Activated T-helper 17 cell treated with anti-CD3 and anti-CD28 coated beads, Interleukin-2, amount 50 U/mL, for 72 hours (primary cell): ENCODE measurements at regions not wholly inside any gene's neighbourhood (a gene's known extent, or its start where the extent isn't known, plus 50 kb on each side); places are given as distances from the start of the nearest gene placed in this dataset.

Source experiments
- ATAC-seq: fragments of 150-1000 bp; cut with Tn5 transposase; replicated peaks from 2 replicates; pipeline ENCODE4 v1.10.0; 2021; ENCODE audit warnings: mild to moderate bottlenecking, moderate library complexity
- H3K27ac Mint-ChIP-seq: one replicate; pipeline ENCODE4 v1.8.0; 2022; ENCODE audit warnings: mixed read lengths
- H3K27me3 Mint-ChIP-seq: one replicate; pipeline ENCODE4 v1.8.0; 2022; ENCODE audit warnings: mixed read lengths
- H3K36me3 Mint-ChIP-seq: one replicate; pipeline ENCODE4 v1.8.0; 2022; ENCODE audit warnings: low read depth, mild to moderate bottlenecking, mixed read lengths
- H3K4me1 Mint-ChIP-seq: one replicate; pipeline ENCODE4 v1.8.0; 2022; ENCODE audit warnings: mixed read lengths
- H3K4me3 Mint-ChIP-seq: one replicate; pipeline ENCODE4 v1.8.0; 2022; ENCODE audit warnings: mild to moderate bottlenecking, mixed read lengths
- H3K9me3 Mint-ChIP-seq: one replicate; pipeline ENCODE4 v1.8.0; 2022; ENCODE audit warnings: mixed read lengths

- no peaks in the 10 kb centered on the region for H3K27me3 Mint-ChIP-seq
These were observed 620.5 kb downstream of the TLR4 start for GRCh38 chr9:118324706-118325105.

DNA sequence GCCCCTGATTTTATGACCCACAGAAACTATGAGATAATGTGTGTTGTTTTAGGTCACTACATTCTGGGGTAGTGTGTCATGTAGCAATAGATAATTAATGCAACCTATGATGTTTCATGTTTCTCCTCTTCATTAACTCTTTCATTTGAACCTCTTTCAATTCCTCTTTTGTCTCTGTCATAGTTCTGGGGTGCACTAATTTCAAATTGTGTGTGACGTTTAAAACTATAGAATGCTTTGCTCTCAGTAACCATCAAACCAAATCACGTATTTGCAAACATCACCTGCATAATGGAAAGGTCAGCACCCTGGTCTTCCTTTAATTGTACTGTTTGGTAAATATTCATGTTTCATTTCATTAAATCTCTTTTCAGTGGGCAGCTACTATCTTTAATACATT is 621.6 kb downstream of the TLR4 start:
- Mint-ChIP-seq H3K9me3 (peaks cover 3% of the 10 kb centered on the region), H3K27me3 (no peaks in the 10 kb centered on the region), H3K27ac (no peak overlapping the region), H3K4me3 (no peak overlapping the region), H3K4me1 (no peaks in the 10 kb centered on the region), H3K36me3 (no peaks in the 10 kb centered on the region)
- no peak for ATAC-seq

More at GRCh38 chr9:118324706-118325105, 620.5 kb downstream of the TLR4 start:
- Mint-ChIP-seq H3K4me3 (no peak overlapping the region), H3K36me3 (no peaks in the 10 kb centered on the region), H3K4me1 (no peaks in the 10 kb centered on the region), H3K9me3 (peaks cover 3% of the 10 kb centered on the region), H3K27ac (no peak overlapping the region)
- no peak for ATAC-seq

GRCh38 chr9:118326326-118326725 is 622.1 kb downstream of the TLR4 start:
- H3K27me3 Mint-ChIP-seq, result no peaks in the 10 kb centered on the region
- no peak overlapping the region for H3K4me3 Mint-ChIP-seq

DNA sequence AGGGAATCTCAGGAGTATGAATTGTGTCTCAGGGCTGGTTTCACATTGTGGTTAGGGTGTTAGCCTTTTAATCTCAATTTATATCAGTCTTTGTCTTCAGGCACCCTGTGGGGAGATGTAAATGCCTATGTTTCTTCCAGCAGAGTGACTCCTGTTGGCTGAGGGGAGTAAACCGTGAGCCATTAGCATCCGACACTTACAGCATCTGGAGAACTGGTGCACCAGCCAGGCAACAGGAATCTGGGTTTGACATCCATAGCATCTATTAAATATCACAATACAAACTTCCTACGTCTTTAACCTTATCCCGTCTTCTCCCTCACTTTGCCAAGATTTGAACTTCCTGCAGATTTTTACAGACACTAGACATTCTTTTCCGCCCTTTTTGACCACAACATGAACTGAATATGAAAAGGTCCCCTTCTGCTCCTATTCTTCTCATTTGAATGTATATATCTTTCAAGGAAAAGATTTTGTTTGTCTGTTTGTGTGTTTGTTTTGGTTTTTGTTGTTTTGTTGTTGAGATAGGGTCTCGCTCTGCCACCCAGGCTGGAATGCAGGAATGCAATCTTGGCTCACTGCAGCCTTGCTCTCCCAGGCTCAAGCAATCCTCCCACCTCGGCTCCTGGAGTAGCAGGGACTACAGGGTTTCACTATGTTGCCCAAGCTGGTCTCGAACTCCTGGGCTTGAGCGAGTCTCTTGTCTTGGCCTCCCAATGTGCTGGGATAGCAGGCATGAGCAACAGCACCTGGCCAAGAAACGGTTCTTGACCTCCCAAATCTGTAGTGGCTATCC is 626.2 kb downstream of the TLR4 start:
- Mint-ChIP-seq H3K4me1 (no peaks in the 10 kb centered on the region), H3K27ac (no peak overlapping the region), H3K4me3 (no peak overlapping the region), H3K9me3 (peaks cover 3% of the 10 kb centered on the region), H3K36me3 (no peaks in the 10 kb centered on the region), H3K27me3 (peaks cover 5% of the 10 kb centered on the region)
- ATAC-seq, result no peak

More at GRCh38 chr9:118326326-118326725, 622.1 kb downstream of the TLR4 start:
- Mint-ChIP-seq H3K27ac (no peak overlapping the region), H3K9me3 (peaks cover 3% of the 10 kb centered on the region), H3K36me3 (no peaks in the 10 kb centered on the region), H3K4me1 (no peaks in the 10 kb centered on the region)
- ATAC-seq, result no peak

- H3K4me3 Mint-ChIP-seq, result no peak overlapping the region
- no peak for ATAC-seq
- H3K4me1 Mint-ChIP-seq, result no peaks in the 10 kb centered on the region
- H3K9me3 Mint-ChIP-seq, result no peaks in the 10 kb centered on the region
- H3K36me3 Mint-ChIP-seq, result no peaks in the 10 kb centered on the region
- no peak overlapping the region for H3K27ac Mint-ChIP-seq
- H3K27me3 Mint-ChIP-seq, result peaks cover 5% of the 10 kb centered on the region
These were observed 627.4 kb downstream of the TLR4 start for GRCh38 chr9:118331622-118332045.

DNA sequence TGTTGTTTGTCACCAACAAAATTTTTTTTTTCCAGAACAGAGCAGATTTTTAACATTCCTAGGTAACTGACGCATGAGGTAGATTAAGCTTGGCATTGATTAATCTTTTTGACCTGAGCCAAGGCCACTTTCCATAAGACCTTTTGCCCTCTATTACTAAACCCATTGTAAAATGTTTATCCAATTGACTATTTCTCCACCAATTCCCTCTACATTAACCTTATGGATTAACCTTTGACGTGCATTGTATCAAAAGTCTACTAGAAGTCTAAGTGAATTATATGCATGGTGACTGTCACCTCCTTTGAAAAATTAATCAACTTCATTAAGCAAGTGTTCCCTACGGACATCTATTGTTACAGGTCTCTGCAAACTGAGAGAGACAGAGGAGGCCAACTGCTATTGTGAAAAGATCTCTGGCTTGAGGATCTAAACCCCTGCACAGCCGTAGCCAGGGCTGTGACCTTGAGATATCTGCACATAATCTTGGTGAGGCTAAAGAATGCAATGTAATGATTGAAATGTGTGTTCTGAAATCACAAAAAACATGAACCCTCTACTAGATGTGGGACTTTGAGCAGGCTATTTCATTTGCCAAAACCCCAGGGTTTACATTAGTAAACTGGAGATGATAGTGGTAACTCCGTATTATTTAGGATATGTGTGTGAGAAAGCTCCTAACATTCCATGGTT is 632.2 kb downstream of the TLR4 start:
- ATAC-seq, result no peak
- Mint-ChIP-seq H3K4me3 (no peak overlapping the region), H3K9me3 (no peaks in the 10 kb centered on the region), H3K4me1 (no peaks in the 10 kb centered on the region), H3K27ac (no peak overlapping the region), H3K36me3 (no peaks in the 10 kb centered on the region), H3K27me3 (peaks cover 8% of the 10 kb centered on the region)

- H3K9me3 Mint-ChIP-seq, result no peaks in the 10 kb centered on the region
- no peak for ATAC-seq
- H3K4me1 Mint-ChIP-seq, result no peaks in the 10 kb centered on the region
- no peaks in the 10 kb centered on the region for H3K36me3 Mint-ChIP-seq
- H3K27me3 Mint-ChIP-seq, result peaks cover 8% of the 10 kb centered on the region
- no peak overlapping the region for H3K4me3 Mint-ChIP-seq
- H3K27ac Mint-ChIP-seq, result no peak overlapping the region
These were observed 632.7 kb downstream of the TLR4 start for GRCh38 chr9:118336943-118337330.

GRCh38 chr9:118360036-118360435 is 655.8 kb downstream of the TLR4 start:
- H3K27me3 Mint-ChIP-seq, result peaks cover 2% of the 10 kb centered on the region
- no peak for ATAC-seq
- H3K27ac Mint-ChIP-seq, result no peak overlapping the region
- H3K36me3 Mint-ChIP-seq, result no peaks in the 10 kb centered on the region
- H3K4me1 Mint-ChIP-seq, result no peaks in the 10 kb centered on the region
- H3K4me3 Mint-ChIP-seq, result no peak overlapping the region
- no peaks in the 10 kb centered on the region for H3K9me3 Mint-ChIP-seq

- no peaks in the 10 kb centered on the region for H3K36me3 Mint-ChIP-seq
- H3K4me3 Mint-ChIP-seq, result no peak overlapping the region
- H3K4me1 Mint-ChIP-seq, result no peaks in the 10 kb centered on the region
- H3K9me3 Mint-ChIP-seq, result peaks cover 5% of the 10 kb centered on the region
- peaks cover 8% of the 10 kb centered on the region for H3K27me3 Mint-ChIP-seq
- H3K27ac Mint-ChIP-seq, result no peak overlapping the region
- ATAC-seq, result no peak
These were observed 657.9 kb downstream of the TLR4 start for GRCh38 chr9:118362123-118362522.

- Mint-ChIP-seq H3K9me3 (peaks cover 5% of the 10 kb centered on the region), H3K4me1 (no peaks in the 10 kb centered on the region), H3K27me3 (peaks cover 8% of the 10 kb centered on the region), H3K27ac (no peak overlapping the region), H3K36me3 (no peaks in the 10 kb centered on the region), H3K4me3 (no peak overlapping the region)
- ATAC-seq, result no peak
These were observed 658.4 kb downstream of the TLR4 start for GRCh38 chr9:118362596-118362995.

DNA sequence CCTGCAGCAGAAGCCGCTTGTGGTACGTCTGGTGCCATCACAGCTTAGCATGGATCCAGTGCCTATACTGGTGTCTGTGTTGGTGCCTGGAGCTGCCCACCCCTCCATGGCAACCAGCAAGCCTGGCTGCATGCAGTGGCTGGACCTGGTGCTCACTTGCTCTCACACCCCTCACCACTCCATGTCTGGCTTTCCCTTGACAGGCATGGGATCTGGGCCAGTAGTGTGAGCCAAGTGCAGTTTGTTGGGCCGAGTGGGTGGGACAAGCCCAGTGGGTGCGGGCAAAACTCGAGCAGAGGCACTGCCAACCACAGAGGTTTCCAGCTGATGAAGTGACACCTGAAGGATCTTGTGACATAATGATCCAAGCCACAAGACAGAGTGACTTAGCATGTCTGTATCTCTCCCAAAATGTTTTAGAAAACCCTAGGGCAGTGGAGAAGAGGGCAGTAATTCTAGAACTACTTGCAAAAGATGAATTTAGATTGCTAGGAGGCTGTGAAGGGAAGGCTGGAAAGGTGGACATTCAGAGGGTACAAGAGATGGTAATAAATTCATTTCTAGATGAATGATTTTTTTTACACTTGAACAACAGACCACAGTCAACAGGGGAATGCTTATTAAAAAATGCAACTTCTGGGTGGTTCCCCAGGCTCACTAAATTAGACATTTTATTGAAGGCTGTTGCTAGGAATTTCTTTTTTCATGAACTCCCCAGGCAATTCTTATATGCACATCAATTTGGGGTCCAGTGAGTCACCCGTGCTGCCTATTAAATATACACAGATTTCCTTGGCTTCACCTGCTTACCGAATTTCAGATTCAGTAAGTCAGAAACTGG is 660.3 kb downstream of the TLR4 start:
- H3K4me3 Mint-ChIP-seq, result no peak overlapping the region
- H3K27ac Mint-ChIP-seq, result no peak overlapping the region
- ATAC-seq, result no peak
- H3K4me1 Mint-ChIP-seq, result no peaks in the 10 kb centered on the region
- H3K9me3 Mint-ChIP-seq, result peaks cover 11% of the 10 kb centered on the region
- peaks cover 8% of the 10 kb centered on the region for H3K27me3 Mint-ChIP-seq
- H3K36me3 Mint-ChIP-seq, result no peaks in the 10 kb centered on the region

- H3K4me1 Mint-ChIP-seq, result no peaks in the 10 kb centered on the region
- H3K9me3 Mint-ChIP-seq, result peaks cover 11% of the 10 kb centered on the region
- no peak overlapping the region for H3K27ac Mint-ChIP-seq
- no peaks in the 10 kb centered on the region for H3K36me3 Mint-ChIP-seq
- H3K4me3 Mint-ChIP-seq, result no peak overlapping the region
- ATAC-seq, result no peak
- H3K27me3 Mint-ChIP-seq, result peaks cover 8% of the 10 kb centered on the region
These were observed 662.0 kb downstream of the TLR4 start for GRCh38 chr9:118366228-118366627.

- H3K27me3 Mint-ChIP-seq, result peaks cover 8% of the 10 kb centered on the region
- H3K4me3 Mint-ChIP-seq, result no peak overlapping the region
- peaks cover 11% of the 10 kb centered on the region for H3K9me3 Mint-ChIP-seq
- no peaks in the 10 kb centered on the region for H3K4me1 Mint-ChIP-seq
- H3K27ac Mint-ChIP-seq, result no peak overlapping the region
- no peak for ATAC-seq
- no peaks in the 10 kb centered on the region for H3K36me3 Mint-ChIP-seq
These were observed 663.2 kb downstream of the TLR4 start for GRCh38 chr9:118367383-118367782.

GRCh38 chr9:118384531-118385100 is 680.4 kb downstream of the TLR4 start:
- H3K4me1 Mint-ChIP-seq, result no peaks in the 10 kb centered on the region
- no peak for ATAC-seq
- H3K4me3 Mint-ChIP-seq, result no peak overlapping the region
- H3K9me3 Mint-ChIP-seq, result peaks cover 4% of the 10 kb centered on the region
- no peaks in the 10 kb centered on the region for H3K27me3 Mint-ChIP-seq
- H3K27ac Mint-ChIP-seq, result no peak overlapping the region
- no peaks in the 10 kb centered on the region for H3K36me3 Mint-ChIP-seq
